Neural progenitor cell (in vitro differentiated cells): ENCODE measurements at regions not wholly inside any gene's neighbourhood (a gene's known extent, or its start where the extent isn't known, plus 50 kb on each side); places are given as distances from the start of the nearest gene placed in this dataset.

Experiments used
- DNase-seq: peaks from one replicate; pipeline ENCODE4 v3.0.0-alpha.2; 2016; ENCODE audit warnings: low spot score
- H2AFZ ChIP-seq: fragments of 200-600 bp; sonication (generic); replicated peaks from 2 replicates; pipeline ENCODE4 v1.6.1; 2016; ENCODE audit warnings: antibody characterized with exemption
- H3F3A ChIP-seq: fragments of 200-600 bp; sonication (generic); 2 replicates; pipeline ENCODE4 v1.6.1; 2016; ENCODE audit warnings: antibody characterized with exemption, low read depth
- H3K27ac ChIP-seq: fragments of 200-600 bp; sonication (generic); 2 replicates; pipeline ENCODE4 v1.5.1; 2016; ENCODE audit warnings: mild to moderate bottlenecking
- H3K27me3 ChIP-seq: fragments of 200-600 bp; sonication (generic); 2 replicates; pipeline ENCODE4 v1.6.1; 2016; ENCODE audit warnings: mild to moderate bottlenecking, moderate library complexity
- H3K36me3 ChIP-seq: fragments of 200-600 bp; sonication (generic); 2 replicates; pipeline ENCODE4 v1.5.1; 2016
- H3K4me1 ChIP-seq: fragments of 200-600 bp; sonication (generic); 2 replicates; pipeline ENCODE4 v1.6.1; 2016; ENCODE audit warnings: mixed run types
- H3K4me2 ChIP-seq: fragments of 200-600 bp; sonication (generic); 2 replicates; pipeline ENCODE4 v1.6.1; 2016
- H3K4me3 ChIP-seq: fragments of 200-600 bp; sonication (generic); 2 replicates; pipeline ENCODE4 v1.5.1; 2016
- H3K79me2 ChIP-seq: fragments of 200-600 bp; sonication (generic); 2 replicates; pipeline ENCODE4 v1.6.1; 2016; ENCODE audit warnings: low read depth
- H3K9ac ChIP-seq: fragments of 200-600 bp; sonication (generic); 2 replicates; pipeline ENCODE4 v1.6.1; 2016
- H3K9me3 ChIP-seq: fragments of 200-600 bp; sonication (generic); 2 replicates; pipeline ENCODE4 v1.5.1; 2016; ENCODE audit warnings: low read depth
- H4K20me1 ChIP-seq: fragments of 200-600 bp; sonication (generic); 2 replicates; pipeline ENCODE4 v1.6.1; 2016; ENCODE audit warnings: low read depth
- H3K27ac Mint-ChIP-seq: 3 replicates; pipeline ENCODE4 v1.8.0; 2021; ENCODE audit warnings: mixed read lengths
- H3K27me3 Mint-ChIP-seq: 2 replicates; pipeline ENCODE4 v1.8.0; 2022; ENCODE audit warnings: low read depth, mild to moderate bottlenecking, inconsistent platforms, moderate library complexity, mixed read lengths; ENCODE audit not compliant: insufficient read depth
- H3K36me3 Mint-ChIP-seq: 3 replicates; pipeline ENCODE4 v1.8.0; 2021; ENCODE audit warnings: mixed read lengths
- H3K4me1 Mint-ChIP-seq: 3 replicates; pipeline ENCODE4 v1.8.0; 2021; ENCODE audit warnings: mixed read lengths
- H3K4me3 Mint-ChIP-seq: 3 replicates; pipeline ENCODE4 v1.8.0; 2021; ENCODE audit warnings: mild to moderate bottlenecking, moderate library complexity, mixed read lengths
- H3K9me3 Mint-ChIP-seq: 3 replicates; pipeline ENCODE4 v1.8.0; 2020; ENCODE audit warnings: mixed read lengths
- CTCF ChIP-seq: fragments of 200-600 bp; sonication (generic); IDR thresholded peaks from 2 replicates; pipeline ENCODE4 v1.5.1; 2017; ENCODE audit warnings: antibody characterized with exemption, mild to moderate bottlenecking
- EZH2 ChIP-seq: fragments of 200-600 bp; sonication (generic); IDR thresholded peaks from 2 replicates; pipeline ENCODE4 v1.6.1; 2017; ENCODE audit warnings: antibody characterized with exemption, mild to moderate bottlenecking, moderate library complexity
- EZH2phosphoT487 ChIP-seq: fragments of 200-600 bp; sonication (generic); IDR thresholded peaks from 2 replicates; pipeline ENCODE4 v1.6.1; 2017; ENCODE audit warnings: antibody characterized with exemption

- H3K9me3 ChIP-seq, result no peaks in the 10 kb centered on the region
- Mint-ChIP-seq H3K4me3 (no peak overlapping the region), H3K27ac (no peak overlapping the region), H3K27me3 (peaks cover 2% of the 10 kb centered on the region), H3K9me3 (no peaks in the 10 kb centered on the region), H3K36me3 (no peaks in the 10 kb centered on the region), H3K4me1 (peaks cover 20% of the 10 kb centered on the region)
- H4K20me1 ChIP-seq, result no peaks in the 10 kb centered on the region
- no peaks in the 10 kb centered on the region for H3K27me3 ChIP-seq
- no peak overlapping the region for H3K4me3 ChIP-seq
- TF ChIP-seq EZH2phosphoT487 (no peak), EZH2 (no peak), CTCF (no peak)
- no peak overlapping the region for H3K27ac ChIP-seq
- no peak overlapping the region for H2AFZ ChIP-seq
- DNase-seq, result no peak
- H3K36me3 ChIP-seq, result no peaks in the 10 kb centered on the region
- no peaks in the 10 kb centered on the region for H3K79me2 ChIP-seq
- no peak overlapping the region for H3K4me2 ChIP-seq
- H3K4me1 ChIP-seq, result no peaks in the 10 kb centered on the region
- H3F3A ChIP-seq, result no peaks in the 10 kb centered on the region
- no peak overlapping the region for H3K9ac ChIP-seq
Measured at GRCh38 chr11:28584992-28585391, 476.8 kb downstream of the METTL15 start.

- Mint-ChIP-seq H3K4me3 (no peak overlapping the region), H3K27me3 (peaks cover 2% of the 10 kb centered on the region), H3K4me1 (peaks cover 20% of the 10 kb centered on the region), H3K36me3 (no peaks in the 10 kb centered on the region), H3K9me3 (no peaks in the 10 kb centered on the region), H3K27ac (peak overlapping the region; percentile 50)
- no peak overlapping the region for H3K27ac ChIP-seq
- no peak overlapping the region for H3K4me3 ChIP-seq
- no peaks in the 10 kb centered on the region for H3K36me3 ChIP-seq
- H3K4me2 ChIP-seq, result no peak overlapping the region
- no peak overlapping the region for H3K9ac ChIP-seq
- peak overlapping the region; percentile 22 for H2AFZ ChIP-seq
- no peaks in the 10 kb centered on the region for H4K20me1 ChIP-seq
- no peaks in the 10 kb centered on the region for H3K4me1 ChIP-seq
- TF ChIP-seq EZH2, result no peak
- TF ChIP-seq EZH2phosphoT487, result no peak
- no peak for TF ChIP-seq CTCF
- no peaks in the 10 kb centered on the region for H3F3A ChIP-seq
- no peak for DNase-seq
- no peaks in the 10 kb centered on the region for H3K9me3 ChIP-seq
- no peaks in the 10 kb centered on the region for H3K79me2 ChIP-seq
- H3K27me3 ChIP-seq, result no peaks in the 10 kb centered on the region
Measured at GRCh38 chr11:28582506-28582905, 474.3 kb downstream of the METTL15 start.

GRCh38 chr11:28581286-28582242 is 473.4 kb downstream of the METTL15 start:
- H3K27me3 ChIP-seq, result no peaks in the 10 kb centered on the region
- Mint-ChIP-seq H3K27ac (peak overlapping the region; percentile 27), H3K9me3 (no peaks in the 10 kb centered on the region), H3K4me3 (no peak overlapping the region), H3K27me3 (peaks cover 2% of the 10 kb centered on the region), H3K4me1 (peaks cover 20% of the 10 kb centered on the region), H3K36me3 (no peaks in the 10 kb centered on the region)
- TF ChIP-seq EZH2phosphoT487, result no peak
- TF ChIP-seq EZH2, result no peak
- peak; percentile 25 for TF ChIP-seq CTCF
- no peaks in the 10 kb centered on the region for H4K20me1 ChIP-seq
- no peak overlapping the region for H3K4me3 ChIP-seq
- H3F3A ChIP-seq, result no peaks in the 10 kb centered on the region
- H3K9me3 ChIP-seq, result no peaks in the 10 kb centered on the region
- H3K4me2 ChIP-seq, result no peak overlapping the region
- H3K4me1 ChIP-seq, result no peaks in the 10 kb centered on the region
- no peaks in the 10 kb centered on the region for H3K79me2 ChIP-seq
- no peak overlapping the region for H3K9ac ChIP-seq
- peak overlapping the region; percentile 22 for H2AFZ ChIP-seq
- DNase-seq, result no peak
- H3K27ac ChIP-seq, result no peak overlapping the region
- H3K36me3 ChIP-seq, result no peaks in the 10 kb centered on the region
